GM18909 (cell line): ENCODE measurements at regions not wholly inside any gene's neighbourhood (a gene's known extent, or its start where the extent isn't known, plus 50 kb on each side); places are given as distances from the start of the nearest gene placed in this dataset.

ENCODE experiments used
- ATAC-seq: cut with Tn5 transposase; IDR thresholded peaks from one replicate; pipeline ENCODE4 v1.9.1; 2021; ENCODE audit warnings: mild to moderate bottlenecking; ENCODE audit not compliant: unreplicated experiment, poor library complexity

GRCh38 chr18:27838225-27838624, 338.7 kb downstream of the CDH2 start:
- no peak for ATAC-seq

- no peak for ATAC-seq
These were observed 350.8 kb downstream of the CDH2 start for GRCh38 chr18:27826101-27826500.

- ATAC-seq: no peak
These were observed 351.2 kb downstream of the CDH2 start for GRCh38 chr18:27825689-27826088.

- no peak for ATAC-seq
These were observed 351.9 kb downstream of the CDH2 start for GRCh38 chr18:27824841-27825681.

GRCh38 chr18:27824275-27824674, 352.7 kb downstream of the CDH2 start:
- no peak for ATAC-seq

GRCh38 chr18:27823053-27823452, 353.9 kb downstream of the CDH2 start:
- no peak for ATAC-seq

DNA sequence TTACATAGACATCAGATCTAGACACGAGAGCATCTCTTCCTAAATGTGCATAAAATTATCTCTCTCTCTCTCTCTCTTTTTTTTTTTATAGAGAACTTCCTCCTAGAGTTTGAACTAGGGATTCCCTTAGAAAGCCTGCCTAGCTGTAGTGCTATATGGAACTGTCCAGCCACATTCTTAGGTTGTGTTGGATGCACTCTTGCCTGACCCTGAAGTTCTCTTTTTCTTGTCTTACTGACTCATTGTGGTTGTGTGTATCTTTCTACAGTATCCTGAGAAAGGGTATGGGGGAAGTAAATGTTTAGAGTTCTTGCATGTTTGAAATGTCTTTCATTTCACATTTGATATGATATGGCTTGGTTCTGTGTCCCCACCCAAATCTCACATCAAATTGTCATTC, 368.2 kb downstream of the CDH2 start:
- ATAC-seq: no peak

GRCh38 chr18:27803957-27804356, 373.0 kb downstream of the CDH2 start:
- ATAC-seq: no peak

GRCh38 chr18:27797484-27797883, 379.4 kb downstream of the CDH2 start:
- no peak for ATAC-seq

DNA sequence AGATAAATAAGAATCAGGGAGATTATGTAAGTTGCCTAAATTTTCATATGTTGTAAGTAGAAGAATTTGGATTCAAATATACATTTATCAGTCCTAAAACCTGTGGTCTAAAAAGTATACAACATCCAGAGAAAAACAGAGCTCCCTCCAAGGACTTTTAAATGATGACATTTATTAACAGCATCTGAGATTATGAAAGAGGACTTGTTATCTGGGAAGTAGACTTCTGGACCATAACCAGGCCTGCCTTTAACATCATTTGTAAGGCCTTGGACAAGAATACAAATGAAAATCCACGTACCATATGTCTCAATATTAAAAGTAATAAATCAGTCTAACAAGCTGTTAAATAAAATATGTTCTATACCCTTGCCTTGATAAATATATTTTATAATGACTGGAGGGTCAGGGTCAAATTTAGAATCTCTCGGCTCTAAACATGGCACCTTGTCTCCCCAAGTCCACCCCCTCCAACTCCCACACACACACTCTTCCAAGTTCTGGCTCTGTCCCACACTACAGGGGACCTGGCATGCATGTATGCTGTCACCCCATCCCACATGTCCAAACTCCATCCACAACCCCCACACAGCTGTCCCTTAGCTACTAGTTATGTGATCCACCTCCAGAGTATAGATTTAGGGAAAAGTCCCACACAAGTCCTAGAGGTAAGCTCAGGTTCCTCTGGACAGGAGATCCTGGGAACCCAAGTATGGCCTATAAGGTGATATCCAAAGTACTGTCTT, 382.6 kb downstream of the CDH2 start:
- ATAC-seq: no peak

DNA sequence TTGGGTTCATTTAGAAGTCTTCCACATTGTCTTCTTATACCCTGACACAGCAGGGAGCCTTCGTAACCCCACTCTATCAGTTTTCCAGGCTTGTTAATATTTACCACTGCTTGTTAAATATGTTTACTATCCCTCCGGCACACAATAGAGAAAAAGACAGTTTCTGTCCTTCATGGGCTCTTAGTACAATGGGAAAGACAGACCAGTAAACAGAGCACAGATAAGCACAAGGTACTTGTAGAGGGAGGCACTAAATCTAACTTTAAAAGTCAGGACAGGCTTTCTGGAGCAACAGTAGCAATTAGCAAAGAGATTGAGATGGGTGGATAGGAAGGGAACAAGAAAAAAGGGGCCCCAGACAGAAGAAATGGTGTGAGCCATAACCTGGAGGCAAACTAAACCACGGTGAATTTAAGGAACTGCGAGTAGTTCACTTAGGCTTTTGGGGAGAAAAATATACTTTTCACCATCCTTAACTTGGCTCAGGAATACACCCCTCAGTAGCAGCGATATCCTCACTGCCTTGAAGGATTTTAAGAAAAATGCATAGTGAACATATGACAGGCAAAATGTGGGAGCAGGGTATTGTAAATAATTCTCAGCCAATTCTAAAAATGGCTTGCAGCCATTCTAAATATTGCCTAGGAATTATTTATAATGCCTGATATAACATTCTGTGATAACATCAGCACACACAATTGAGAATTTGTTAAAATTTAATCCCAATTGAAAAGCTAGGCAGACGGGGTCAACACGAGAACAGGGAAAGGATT, 383.7 kb downstream of the CDH2 start:
- no peak for ATAC-seq

DNA sequence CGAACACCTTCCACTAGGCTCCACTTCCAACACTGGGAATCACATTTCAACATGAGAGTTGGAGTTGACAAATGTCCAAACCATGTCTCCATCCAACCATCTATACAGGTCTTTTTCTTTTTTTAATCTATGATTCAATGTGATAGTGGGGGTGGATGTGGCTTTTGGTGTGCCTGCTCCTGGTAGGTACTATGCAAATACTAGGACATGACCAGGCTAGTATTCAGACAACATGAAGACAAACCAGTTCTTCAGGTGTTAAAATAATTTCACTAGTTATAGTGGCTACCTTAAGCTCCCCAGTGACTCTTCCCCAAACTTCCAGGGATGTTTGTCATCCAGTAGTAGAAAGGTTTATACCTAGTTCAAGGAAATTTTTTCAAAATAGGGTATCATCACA, 387.5 kb downstream of the CDH2 start:
- ATAC-seq: no peak

GRCh38 chr18:27787547-27787946, 389.4 kb downstream of the CDH2 start:
- no peak for ATAC-seq

DNA sequence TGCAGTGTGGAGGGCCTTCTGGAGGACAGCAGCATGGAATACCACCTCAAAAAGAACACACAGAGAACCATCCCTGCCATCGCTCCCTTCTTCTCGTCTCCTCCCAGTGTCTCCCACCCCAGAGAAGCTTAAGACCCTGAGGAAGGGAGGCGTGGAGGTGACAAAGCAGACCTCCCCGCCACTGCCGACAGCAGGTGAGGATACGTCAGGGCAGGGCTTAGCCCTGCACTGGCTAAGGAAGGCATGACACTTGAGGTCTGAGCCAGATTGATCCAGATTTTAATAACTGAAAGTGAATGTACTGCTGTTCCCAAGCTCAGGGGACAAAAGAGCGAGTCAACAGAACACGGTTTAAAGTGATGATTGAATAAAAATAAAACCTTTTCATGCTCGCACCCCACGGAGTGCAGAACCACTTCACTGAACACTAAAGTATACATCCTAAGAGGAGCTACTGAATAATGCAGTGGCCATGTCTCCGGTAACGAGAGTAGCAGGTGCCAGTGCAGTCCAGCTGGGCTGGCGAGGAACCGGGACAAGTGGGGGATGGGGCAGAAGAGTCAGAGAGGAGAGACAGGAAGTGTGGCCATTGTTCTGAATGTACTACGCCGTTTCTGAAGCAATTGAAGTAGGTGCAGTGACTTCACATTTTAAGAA, 391.0 kb downstream of the CDH2 start:
- ATAC-seq: no peak

DNA sequence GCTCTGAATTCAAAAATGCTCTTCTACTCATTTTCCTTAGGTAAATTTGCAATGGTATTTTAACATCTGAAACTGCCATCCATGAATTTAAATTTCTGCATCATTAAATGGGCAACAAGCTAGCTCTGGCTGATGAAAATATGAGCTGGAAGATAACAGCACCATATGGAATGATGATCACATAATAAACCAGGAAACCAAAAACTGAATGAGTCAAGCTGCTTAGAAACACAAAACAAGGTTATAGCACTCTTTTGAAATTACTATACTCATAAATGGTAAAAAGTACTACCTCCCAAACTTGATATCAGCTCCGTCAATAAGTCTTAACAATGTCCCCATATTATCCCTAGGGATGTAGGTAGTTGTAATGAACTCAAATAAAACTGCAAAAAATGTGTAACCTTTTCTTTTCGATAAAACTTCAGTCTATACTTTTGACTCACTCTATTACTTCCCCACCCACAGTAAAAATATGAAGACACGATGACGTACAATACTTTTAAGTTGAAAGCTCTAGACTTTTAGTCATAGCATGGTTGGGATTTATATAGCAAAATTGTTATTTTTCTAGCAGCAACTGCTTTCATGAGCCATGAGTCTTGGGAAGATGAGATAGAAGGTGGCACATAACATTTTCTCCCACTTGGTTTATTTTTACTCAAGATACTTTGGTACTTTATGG, 396.7 kb downstream of the CDH2 start:
- ATAC-seq: no peak

DNA sequence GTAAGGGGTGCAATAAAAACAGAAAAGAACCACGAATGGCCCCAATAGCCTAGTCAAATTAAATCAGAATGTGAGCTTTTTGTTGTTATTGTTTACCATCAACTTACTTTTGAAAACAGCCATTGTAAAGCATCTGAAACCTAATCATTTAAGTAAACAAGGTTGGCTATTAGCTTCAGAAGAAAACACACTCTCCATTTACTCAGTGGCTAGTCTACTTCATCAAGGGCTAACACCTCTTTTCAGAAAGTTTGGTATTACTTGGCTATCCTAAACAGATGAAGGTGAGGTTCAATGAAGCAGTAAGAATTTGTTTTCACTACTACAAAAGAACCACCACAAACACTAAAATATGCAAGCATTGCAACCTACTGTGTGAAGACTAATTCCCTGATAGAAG, 398.0 kb downstream of the CDH2 start:
- ATAC-seq: no peak

- ATAC-seq: no peak
These were observed 398.5 kb downstream of the CDH2 start for GRCh38 chr18:27778441-27778840.

DNA sequence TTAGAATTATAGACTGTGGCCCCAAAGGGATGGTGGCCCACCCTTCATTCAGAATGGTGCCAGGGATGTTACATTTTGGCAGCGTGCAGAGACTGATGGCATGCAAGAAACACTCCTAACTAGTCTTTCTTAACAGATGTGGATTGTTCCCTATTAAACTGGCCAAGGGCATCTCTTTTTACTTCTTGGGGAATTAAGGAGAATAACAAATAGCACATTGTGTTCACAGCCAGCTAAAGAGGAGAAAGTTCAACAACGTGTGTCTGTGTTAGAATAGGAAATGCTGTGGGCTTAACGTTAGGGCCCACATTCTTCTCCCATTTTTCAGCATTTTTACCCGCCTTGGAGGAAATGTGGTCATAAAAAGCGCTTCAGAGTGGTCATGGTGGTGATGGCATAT, 404.8 kb downstream of the CDH2 start:
- ATAC-seq: no peak

- no peak for ATAC-seq
These were observed 405.4 kb downstream of the CDH2 start for GRCh38 chr18:27771571-27771970.

- no peak for ATAC-seq
These were observed 407.8 kb downstream of the CDH2 start for GRCh38 chr18:27769152-27769551.
